GM12878 (cell line): ENCODE measurements at regions not wholly inside any gene's neighbourhood (a gene's known extent, or its start where the extent isn't known, plus 50 kb on each side); places are given as distances from the start of the nearest gene placed in this dataset.

ENCODE experiments used
- ATAC-seq: fragments of 200-7000 bp; cut with Tn5 transposase; 3 replicates; pipeline ENCODE4 v1.9.1; 2020; ENCODE audit warnings: mild to moderate bottlenecking, moderate library complexity
- BruUV-seq: library from RNA; stranded (reverse); fragments of 400-500 nt; replicated peaks from 2 replicates; lab custom pipeline; 2021; lab: Mats Ljungman, UMichigan
- CTCF ChIA-PET: fragments of 300-600 bp; sonication (Branson Sonifier 250); formaldehyde crosslinking; extraction: SDS; loops from one replicate; lab custom pipeline; 2021; ENCODE audit warnings: inconsistent platforms; lab: Yijun Ruan, JAX
- POLR2A ChIA-PET: fragments of 350-600 bp; formaldehyde crosslinking; extraction: SDS; loops from one replicate; lab custom pipeline; 2021; ENCODE audit warnings: inconsistent platforms; lab: Charles Lee
- RAD21 ChIA-PET: fragments of 300-600 bp; sonication (Branson Sonifier 250); formaldehyde crosslinking; loops from one replicate; lab custom pipeline; 2023; ENCODE audit warnings: antibody characterized with exemption; ENCODE audit not compliant: unreplicated experiment; lab: Charles Lee
- SMC1A ChIA-PET: fragments of 300-600 bp; sonication (Branson Sonifier 250); formaldehyde crosslinking; loops from one replicate; lab custom pipeline; 2023; ENCODE audit not compliant: unreplicated experiment, uncharacterized antibody; lab: Charles Lee
- DNase-seq: peaks from one replicate; pipeline ENCODE4 v3.0.0-alpha.2; 2011; ENCODE audit warnings: low read depth, low spot score
- FAIRE-seq: peaks from 3 replicates; lab custom pipeline; 2011; peaks lifted over from hg19 to GRCh38; lab: Jason Lieb, UNC
- H2AFZ ChIP-seq: 2 replicates; pipeline ENCODE4 v1.6.0; 2011; ENCODE audit warnings: low read depth, low read length, control low read depth; ENCODE audit not compliant: control insufficient read depth
- H3K27ac ChIP-seq: 2 replicates; pipeline ENCODE4 v1.5.1; 2011; ENCODE audit warnings: control low read depth; ENCODE audit not compliant: control insufficient read depth, insufficient read depth
- H3K27me3 ChIP-seq, 2 experiments: replicated peaks in 1 of 2; 2 replicates each; pipeline versions ENCODE4 v1.6.0 to v1.6.1; 2011; ENCODE audit warnings: low read length in 1 of 2; ENCODE audit not compliant: control insufficient read depth in 2 of 2, insufficient read depth in 2 of 2
- H3K36me3 ChIP-seq, 2 experiments: 2 replicates each; pipeline ENCODE4 v1.5.1; 2011; ENCODE audit warnings: low read length in 1 of 2; ENCODE audit not compliant: control insufficient read depth in 2 of 2, insufficient read depth in 2 of 2
- H3K4me1 ChIP-seq: 2 replicates; pipeline ENCODE4 v1.6.1; 2011; ENCODE audit warnings: mild to moderate bottlenecking, low read length, moderate library complexity, mixed read lengths; ENCODE audit not compliant: control insufficient read depth, insufficient read depth
- H3K4me2 ChIP-seq: 2 replicates; pipeline ENCODE4 v1.6.0; 2011; ENCODE audit warnings: control low read depth; ENCODE audit not compliant: control insufficient read depth, insufficient read depth
- H3K4me3 ChIP-seq: fragments of 200-600 bp; sonication (generic); 2 replicates; pipeline ENCODE4 v1.5.1; 2016
- H3K79me2 ChIP-seq: 2 replicates; pipeline ENCODE4 v1.6.0; 2011; ENCODE audit warnings: low read length; ENCODE audit not compliant: control insufficient read depth, insufficient read depth
- H3K9ac ChIP-seq: 2 replicates; pipeline ENCODE4 v1.8.0; 2011; ENCODE audit warnings: low read length, control low read depth, mixed read lengths; ENCODE audit not compliant: control insufficient read depth, insufficient read depth
- H3K9me3 ChIP-seq: replicated peaks from 3 replicates; pipeline ENCODE4 v1.5.1; 2011; ENCODE audit warnings: mild to moderate bottlenecking, low read length; ENCODE audit not compliant: control insufficient read depth, insufficient read depth
- H4K20me1 ChIP-seq: 2 replicates; pipeline ENCODE4 v1.6.0; 2011; ENCODE audit not compliant: control insufficient read depth, insufficient read depth
- ATF2 ChIP-seq: IDR thresholded peaks from 2 replicates; pipeline ENCODE4 v1.6.1; 2012; ENCODE audit warnings: low read length, inconsistent platforms
- CBX5 ChIP-seq: sonication (generic); IDR thresholded peaks from 2 replicates; pipeline ENCODE4 v1.6.1; 2016; ENCODE audit warnings: low read depth, moderate library complexity, mild to moderate bottlenecking, inconsistent platforms
- CEBPB ChIP-seq, 2 experiments: fragments of 150-350 bp in 1 of 2; IDR thresholded peaks; 2 replicates each; pipeline ENCODE4 v1.6.1; 2012 to 2014; ENCODE audit warnings: low read depth in 2 of 2, low read length in 2 of 2, borderline replicate concordance in 1 of 2, inconsistent platforms in 1 of 2
- CREB1 ChIP-seq: IDR thresholded peaks from 2 replicates; pipeline ENCODE4 v1.6.1; 2012; ENCODE audit warnings: low read depth, mild to moderate bottlenecking, inconsistent platforms
- CTCF ChIP-seq, 3 experiments: IDR thresholded peaks in 2 of 3; conservative IDR thresholded peaks in 1 of 3; 2 replicates each; pipeline ENCODE4 v1.5.1; 2011; ENCODE audit warnings: low read depth in 3 of 3, low read length in 3 of 3, mild to moderate bottlenecking in 3 of 3, control low read depth in 2 of 3, moderate library complexity in 2 of 3, inconsistent platforms in 1 of 3, mixed read lengths in 1 of 3; ENCODE audit not compliant: control insufficient read depth in 2 of 3, insufficient read depth in 1 of 3; ENCODE audit errors: extremely low read depth in 1 of 3
- FOXM1 ChIP-seq: IDR thresholded peaks from 2 replicates; pipeline ENCODE4 v1.6.1; 2012; ENCODE audit warnings: low read depth, mild to moderate bottlenecking, inconsistent platforms, low read length, moderate library complexity
- HSF1 ChIP-seq: fragments of 150-350 bp; IDR thresholded peaks from 2 replicates; pipeline ENCODE4 v1.6.1; 2014; ENCODE audit warnings: mild to moderate bottlenecking, low read depth, low read length
- RAD21 ChIP-seq: IDR thresholded peaks from 2 replicates; pipeline ENCODE4 v1.6.1; 2011; ENCODE audit warnings: mild to moderate bottlenecking, low read depth, low read length, moderate library complexity; ENCODE audit not compliant: insufficient read depth
- RUNX3 ChIP-seq: IDR thresholded peaks from 2 replicates; pipeline ENCODE4 v1.6.1; 2012; ENCODE audit warnings: low read length, inconsistent platforms
- SMC3 ChIP-seq: IDR thresholded peaks from 2 replicates; pipeline ENCODE4 v1.6.1; 2011; ENCODE audit warnings: low read length, improper control_type of control experiment, borderline replicate concordance
- ZBTB33 ChIP-seq: fragments of 450-650 bp; IDR thresholded peaks from 2 replicates; pipeline ENCODE4 v1.6.1; 2017; ENCODE audit warnings: mild to moderate bottlenecking
- WGBS: methylation state at CpG from one replicate; pipeline ENCODE4 v1.1.6; 2016; ENCODE audit warnings: low lambda C conversion rate; ENCODE audit not compliant: insufficient replicate concordance, insufficient coverage; ENCODE audit errors: missing lambda C conversion rate; 5-methylcytosine and 5-hydroxymethylcytosine counted together
- in situ Hi-C: fragments of 300-500 bp; cut with MboI; formaldehyde crosslinking; loops from 9 replicates; pipeline ENCODE4 v1.14.3; 2018; ENCODE audit warnings: mixed read lengths
- intact Hi-C: fragments of 100-400 bp; cut with micrococcal nuclease; formaldehyde crosslinking; loops from one replicate; pipeline ENCODE4 v1.14.2; 2022; ENCODE audit not compliant: unreplicated experiment

DNA sequence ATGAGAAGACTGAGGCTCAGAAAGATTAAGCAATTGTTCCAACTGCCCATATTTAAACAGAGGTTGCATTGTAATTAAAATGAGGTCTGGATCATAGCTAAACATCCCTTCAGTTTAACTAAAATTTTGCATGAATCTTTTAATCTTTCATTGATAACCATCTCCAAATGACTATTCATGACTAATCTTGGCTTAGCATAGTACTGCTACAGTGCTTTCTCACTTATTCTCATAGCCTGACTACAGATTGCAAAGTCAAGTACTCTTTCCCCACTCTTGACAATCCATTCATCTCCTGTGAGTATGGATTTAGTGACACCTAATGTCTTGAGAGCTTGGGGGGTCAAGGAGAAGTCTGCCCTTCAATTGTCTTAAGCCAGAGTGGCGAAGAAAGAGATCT lies 258.4 kb downstream of the RFC3 start (continued):
- TF ChIP-seq ZBTB33 (no peak), CEBPB (IDR thresholded peaks at IDR 0.05; ENCODE audit: borderline replicate concordance in 1 of 2, low read depth in 2 of 2, low read length in 2 of 2) (no peak)

DNA sequence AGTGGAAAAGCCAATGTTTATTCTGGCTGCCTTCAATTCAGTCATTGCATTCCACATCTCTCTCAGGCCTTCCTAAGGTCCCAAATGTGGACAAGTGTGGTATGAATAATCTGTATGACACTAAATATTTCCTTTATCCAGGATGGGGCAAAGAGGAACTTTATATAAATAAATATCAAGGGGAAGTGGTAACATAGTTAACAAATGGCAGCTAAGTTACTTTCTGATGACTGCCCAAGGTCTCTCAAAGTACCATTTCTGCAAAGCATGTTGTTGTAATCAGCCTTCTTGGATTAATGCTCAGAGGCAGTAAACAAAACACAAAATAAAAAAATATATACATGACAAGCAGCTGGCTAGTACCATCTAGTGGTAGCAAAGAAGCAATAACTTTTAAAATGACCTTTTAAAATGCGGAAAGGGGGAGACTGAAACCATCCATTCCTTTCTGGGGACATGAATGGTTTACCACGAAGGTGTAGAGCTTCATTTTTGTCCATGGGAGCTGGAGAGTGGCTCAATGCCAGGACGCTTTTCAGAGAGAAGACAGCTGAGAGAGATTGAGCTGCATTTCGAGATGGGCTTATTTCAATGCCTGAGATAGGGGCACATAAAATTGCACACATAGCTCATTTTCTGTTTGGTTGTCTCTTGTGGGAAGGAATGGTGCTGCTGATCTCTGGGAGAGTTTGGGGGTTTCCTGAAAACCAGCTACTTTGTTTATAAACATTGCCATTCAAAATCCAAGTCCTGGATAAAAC lies 259.2 kb downstream of the RFC3 start:
- ChIA-PET POLR2A (interaction anchor here (0.6 kb wide), 1 partner anchor 1020 kb away, joined by 3 read pairs; no protein-coding TSS in a partner anchor), RAD21 (interaction anchor here (0.7 to 3.8 kb wide), 17 partner anchors 12 to 1088 kb away, joined by 3 to 20 read pairs (median 3); partner anchors contain the start of gene RFC3), CTCF (interaction anchor here (0.6 to 3.5 kb wide), 26 partner anchors 10 to 1160 kb away, joined by 3 to 22 read pairs (median 4); no protein-coding TSS in a partner anchor), SMC1A (interaction anchor here (0.8 to 3.4 kb wide), 15 partner anchors 12 to 1081 kb away, joined by 3 to 27 read pairs (median 4); no protein-coding TSS in a partner anchor)
- H3K79me2 ChIP-seq = no peaks in the 10 kb centered on the region
- TF ChIP-seq CTCF (IDR thresholded peaks at IDR 0.05 in 2 of 3, conservative IDR thresholded peaks at IDR 0.05 in 1 of 3; ENCODE audit: control insufficient read depth in 2 of 3, extremely low read depth in 1 of 3, insufficient read depth in 1 of 3, low read depth in 3 of 3, low read length in 3 of 3) (peak; percentile 42 to 56 (median 51); a peak in 5 of 6 replicates), ATF2 (no peak), CREB1 (no peak), RUNX3 (peak; percentile 9; the same call in 1 of the 2 replicates), HSF1 (no peak), RAD21 (peak; percentile 89), CBX5 (0 out of 2 replicates have a peak, but pooled peaks have one; percentile 25), SMC3 (peak; percentile 75), FOXM1 (0 out of 2 replicates have a peak, but pooled peaks have one; percentile 28)
- 27% methylated on average over 4 of the region's 4 CpGs for WGBS
- peak overlapping the region; percentile 61 for H2AFZ ChIP-seq
- no peak overlapping the region for H3K9ac ChIP-seq
- no peak overlapping the region for H3K4me3 ChIP-seq
- in situ Hi-C loops (loop anchor here (5.0 kb wide), 1 partner anchor 145 kb away; no protein-coding TSS in a partner anchor), intact Hi-C loops (loop anchor here (1.0 to 10.0 kb wide), 6 partner anchors 146 to 1080 kb away; no protein-coding TSS in a partner anchor)
- no peaks in the 10 kb centered on the region for H3K9me3 ChIP-seq
- no peaks in the 10 kb centered on the region for H3K36me3 ChIP-seq
- peak overlapping the region; percentile 59; the same call in 1 of the 2 replicates for H3K4me2 ChIP-seq
- H3K27me3 ChIP-seq = no peaks in the 10 kb centered on the region
- no peak for DNase-seq
- no TSS peak for BruUV-seq
- no peak overlapping the region for H3K27ac ChIP-seq
- ATAC-seq = peak; percentile 62
- FAIRE-seq = no peak
- no peaks in the 10 kb centered on the region for H3K4me1 ChIP-seq
- H4K20me1 ChIP-seq = no peaks in the 10 kb centered on the region
